Stomach (tissue), 4 donors: ENCODE measurements at regions not wholly inside any gene's neighbourhood (a gene's known extent, or its start where the extent isn't known, plus 50 kb on each side); places are given as distances from the start of the nearest gene placed in this dataset.

ENCODE experiments used
- POLR2A ChIP-seq, 4 donors: fragments of 450-650 bp; IDR thresholded peaks; one replicate each; pipeline ENCODE4 v1.6.1; 2016; ENCODE audit warnings: antibody characterized with exemption in 4 of 4, control low read depth in 2 of 4, mild to moderate bottlenecking in 1 of 4, moderate library complexity in 1 of 4
- TF ChIP-seq, protein P1 (sequence below), 7 experiments: fragments of 450-650 bp in 4 of 7; fragments of 200-600 bp in 3 of 7; sonication (generic) in 3 of 7; IDR thresholded peaks; one replicate each; pipeline ENCODE4 v1.5.1; 2016 to 2019; ENCODE audit warnings: antibody characterized with exemption in 7 of 7, control low read depth in 2 of 7, mild to moderate bottlenecking in 1 of 7

- TF ChIP-seq, protein P1, sequence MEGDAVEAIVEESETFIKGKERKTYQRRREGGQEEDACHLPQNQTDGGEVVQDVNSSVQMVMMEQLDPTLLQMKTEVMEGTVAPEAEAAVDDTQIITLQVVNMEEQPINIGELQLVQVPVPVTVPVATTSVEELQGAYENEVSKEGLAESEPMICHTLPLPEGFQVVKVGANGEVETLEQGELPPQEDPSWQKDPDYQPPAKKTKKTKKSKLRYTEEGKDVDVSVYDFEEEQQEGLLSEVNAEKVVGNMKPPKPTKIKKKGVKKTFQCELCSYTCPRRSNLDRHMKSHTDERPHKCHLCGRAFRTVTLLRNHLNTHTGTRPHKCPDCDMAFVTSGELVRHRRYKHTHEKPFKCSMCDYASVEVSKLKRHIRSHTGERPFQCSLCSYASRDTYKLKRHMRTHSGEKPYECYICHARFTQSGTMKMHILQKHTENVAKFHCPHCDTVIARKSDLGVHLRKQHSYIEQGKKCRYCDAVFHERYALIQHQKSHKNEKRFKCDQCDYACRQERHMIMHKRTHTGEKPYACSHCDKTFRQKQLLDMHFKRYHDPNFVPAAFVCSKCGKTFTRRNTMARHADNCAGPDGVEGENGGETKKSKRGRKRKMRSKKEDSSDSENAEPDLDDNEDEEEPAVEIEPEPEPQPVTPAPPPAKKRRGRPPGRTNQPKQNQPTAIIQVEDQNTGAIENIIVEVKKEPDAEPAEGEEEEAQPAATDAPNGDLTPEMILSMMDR (IDR thresholded peaks at IDR 0.05) = no peak
- TF ChIP-seq POLR2A (IDR thresholded peaks at IDR 0.05) = no peak
Observed at GRCh38 chr1:214213136-214213535, 67.8 kb upstream of the SMYD2 start.
